ENCODE measurements at regions not wholly inside any gene's neighbourhood (a gene's known extent, or its start where the extent isn't known, plus 50 kb on each side); places are given as distances from the start of the nearest gene placed in this dataset.

- TF ChIP-seq CTCF (optimal IDR thresholded peaks at IDR 0.05 in 1 of 3, IDR thresholded peaks at IDR 0.05 in 1 of 3, conservative IDR thresholded peaks at IDR 0.05 in 1 of 3; ENCODE audit: extremely low read depth in 1 of 3, insufficient read depth in 2 of 3, low read length in 3 of 3) (peak; percentile 35 to 63 (median 56)), EZH2 (IDR thresholded peaks at IDR 0.05; ENCODE audit: low read length) (no peak)
These were observed 212.7 kb downstream of the CENPC start for GRCh38 chr4:67332627-67333026.

All from keratinocyte (primary cell).